Heart left ventricle (tissue), 16 donors: ENCODE measurements at regions not wholly inside any gene's neighbourhood (a gene's known extent, or its start where the extent isn't known, plus 50 kb on each side); places are given as distances from the start of the nearest gene placed in this dataset.

Source experiments
- ATAC-seq, 4 donors: fragments of 200-7000 bp; cut with Tn5 transposase; one replicate each; pipeline ENCODE4 v1.9.1; 2020 to 2022; ENCODE audit warnings: moderate library complexity in 4 of 4, mild to moderate bottlenecking in 3 of 4, moderate number of reproducible peaks in 1 of 4
- DNase-seq, 5 donors: peaks; one replicate each; pipeline ENCODE4 v3.0.0-alpha.2; 2020
- H3K27ac ChIP-seq, 12 donors: fragments of 200-600 bp; sonication (generic) in 4 of 12; one replicate each; pipeline versions ENCODE4 v1.5.0 to v1.8.0; 2016 to 2022; ENCODE audit warnings: mild to moderate bottlenecking in 2 of 12
- H3K27me3 ChIP-seq, 9 donors: fragments of 200-600 bp; sonication (generic) in 2 of 9; one replicate each; pipeline versions ENCODE4 v1.5.1 to v1.8.0; 2016 to 2022; ENCODE audit warnings: mild to moderate bottlenecking in 3 of 9
- H3K36me3 ChIP-seq, 9 donors: fragments of 200-600 bp; sonication (generic) in 2 of 9; one replicate each; pipeline versions ENCODE4 v1.5.0 to v1.8.0; 2018 to 2022; ENCODE audit warnings: mild to moderate bottlenecking in 2 of 9
- H3K4me1 ChIP-seq, 12 donors: fragments of 200-600 bp; sonication (generic) in 4 of 12; one replicate each; pipeline versions ENCODE4 v1.5.0 to v1.8.0; 2016 to 2022; ENCODE audit warnings: mild to moderate bottlenecking in 3 of 12
- H3K4me3 ChIP-seq, 12 donors: fragments of 200-600 bp; sonication (generic) in 4 of 12; one replicate each; pipeline versions ENCODE4 v1.5.0 to v1.8.0; 2017 to 2022; ENCODE audit warnings: mild to moderate bottlenecking in 9 of 12, moderate library complexity in 4 of 12
- H3K9me3 ChIP-seq, 12 donors: fragments of 200-600 bp; sonication (generic) in 4 of 12; one replicate each; pipeline versions ENCODE4 v1.5.0 to v1.8.0; 2016 to 2022; ENCODE audit warnings: mild to moderate bottlenecking in 1 of 12
- POLR2A ChIP-seq, 2 donors: fragments of 450-650 bp; IDR thresholded peaks; one replicate each; pipeline ENCODE4 v1.6.1; 2017; ENCODE audit warnings: antibody characterized with exemption in 2 of 2, mild to moderate bottlenecking in 2 of 2, moderate library complexity in 2 of 2
- WGBS, 4 donors: extraction: QIAGEN DNeasy Blood & Tissue Kit in 2 of 4; methylation state at CpG; one replicate each; pipeline versions ENCODE4 v1.1.5 to v1.1.7; 2013 to 2018; 5-methylcytosine and 5-hydroxymethylcytosine counted together
- intact Hi-C, 10 donors: fragments of 100-400 bp; cut with DNase I; formaldehyde crosslinking; loops; one replicate each; pipeline versions ENCODE4 v1.11.1 to v1.14.2; 2022
- TF ChIP-seq, protein P1 (sequence below), 12 donors: fragments of 200-600 bp; sonication (generic) in 4 of 12; IDR thresholded peaks; one replicate each; pipeline versions ENCODE4 v1.5.0 to v1.8.0; 2018 to 2022; ENCODE audit warnings: antibody characterized with exemption in 12 of 12, mild to moderate bottlenecking in 5 of 12
- donor health status: ischemic (EF 13 %, LVEDD 7.1; RV severe dilation, severe dysfunction).
- donor health status: healthy with polysubstance abuse.
- donor health status: DM: no; HTN: yes; CAD: no.
- donor health status: DM: no; HTN: no; CAD: no.
- donor health status: ischemic (EF 25% LVEDD 6.9; RV normal size, moderate dysfunction).
- donor health status: ischemic (EF 25% LVEDD 5.7; RV mildly dilated, moderate dysfunction).
- donor health status: healthy.
- donor health status: DM: yes; HTN: yes; CAD: no.
- donor health status: ischemic (EF 35%, LVEDD 5.7; RV mildly dilated, moderate dysfunction).
- donor health status: nonischemic (EF 11% LVEDD 7.7; RV severe dilation, severe dysfunction).
- donor health status: DM: yes; HTN: yes; CAD: no.
- donor health status: PGD.
- donor health status: ischemic (EF 29% LVEDD 5.4; RV normal size, mild dysfunction).
- donor health status: nonischemic (EF 23%, LVEDD 6.1; RV moderate dilation, normal function).

DNA sequence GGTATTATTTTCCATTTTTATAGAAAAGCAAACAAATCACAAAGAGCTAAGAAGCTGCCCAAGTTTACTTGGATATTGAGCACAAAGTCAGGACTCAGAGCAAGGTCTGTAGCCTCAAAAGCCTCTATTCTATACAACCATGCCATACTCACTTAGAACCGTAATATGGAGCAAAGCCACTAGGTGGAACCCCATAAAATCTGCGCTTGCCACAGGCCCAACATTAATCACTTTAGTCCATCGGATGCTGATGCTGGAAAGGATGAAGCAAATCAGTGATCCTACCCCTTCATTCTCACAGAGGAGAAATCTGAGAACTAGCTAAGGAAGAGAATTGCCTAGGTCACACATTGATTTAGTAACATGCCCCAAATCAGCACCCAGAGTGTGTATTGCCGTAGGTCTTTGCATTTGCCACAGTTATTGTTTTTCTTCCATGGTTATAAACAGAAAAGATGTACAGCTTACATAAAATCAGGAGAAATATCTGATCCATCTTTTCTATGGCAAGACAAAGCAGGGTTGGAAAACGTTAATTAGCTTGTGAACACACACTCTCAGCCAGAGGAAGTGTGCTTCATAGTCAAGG, 56.7 kb upstream of the RAB38 start:
- ATAC-seq: peak in 1 of 4 donors; percentile 55
- Histone ChIP-seq H3K36me3 (no peaks in the 10 kb centered on the region), H3K4me1 (no peaks in the 10 kb centered on the region), H3K27ac (no peak overlapping the region), H3K9me3 (peaks cover 0 to 36% (median 23%) of the 10 kb centered on the region in 12 donors), H3K4me3 (no peak overlapping the region), H3K27me3 (no peaks in the 10 kb centered on the region)
- intact Hi-C loops: loop anchor here in 7 of 10 donors (2.0 to 10.0 kb wide), 3 partner anchors 310 to 313 kb away; no protein-coding TSS in a partner anchor
- TF ChIP-seq, protein P1, sequence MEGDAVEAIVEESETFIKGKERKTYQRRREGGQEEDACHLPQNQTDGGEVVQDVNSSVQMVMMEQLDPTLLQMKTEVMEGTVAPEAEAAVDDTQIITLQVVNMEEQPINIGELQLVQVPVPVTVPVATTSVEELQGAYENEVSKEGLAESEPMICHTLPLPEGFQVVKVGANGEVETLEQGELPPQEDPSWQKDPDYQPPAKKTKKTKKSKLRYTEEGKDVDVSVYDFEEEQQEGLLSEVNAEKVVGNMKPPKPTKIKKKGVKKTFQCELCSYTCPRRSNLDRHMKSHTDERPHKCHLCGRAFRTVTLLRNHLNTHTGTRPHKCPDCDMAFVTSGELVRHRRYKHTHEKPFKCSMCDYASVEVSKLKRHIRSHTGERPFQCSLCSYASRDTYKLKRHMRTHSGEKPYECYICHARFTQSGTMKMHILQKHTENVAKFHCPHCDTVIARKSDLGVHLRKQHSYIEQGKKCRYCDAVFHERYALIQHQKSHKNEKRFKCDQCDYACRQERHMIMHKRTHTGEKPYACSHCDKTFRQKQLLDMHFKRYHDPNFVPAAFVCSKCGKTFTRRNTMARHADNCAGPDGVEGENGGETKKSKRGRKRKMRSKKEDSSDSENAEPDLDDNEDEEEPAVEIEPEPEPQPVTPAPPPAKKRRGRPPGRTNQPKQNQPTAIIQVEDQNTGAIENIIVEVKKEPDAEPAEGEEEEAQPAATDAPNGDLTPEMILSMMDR (IDR thresholded peaks at IDR 0.05): peak in 11 of 12 donors; percentile 28 to 59 (median 48)
- no peak for TF ChIP-seq POLR2A (IDR thresholded peaks at IDR 0.05)
- WGBS, 4 donors: 37 to 51% (median 46%) methylated on average over 5 of the region's 5 CpGs
- no peak for DNase-seq

DNA sequence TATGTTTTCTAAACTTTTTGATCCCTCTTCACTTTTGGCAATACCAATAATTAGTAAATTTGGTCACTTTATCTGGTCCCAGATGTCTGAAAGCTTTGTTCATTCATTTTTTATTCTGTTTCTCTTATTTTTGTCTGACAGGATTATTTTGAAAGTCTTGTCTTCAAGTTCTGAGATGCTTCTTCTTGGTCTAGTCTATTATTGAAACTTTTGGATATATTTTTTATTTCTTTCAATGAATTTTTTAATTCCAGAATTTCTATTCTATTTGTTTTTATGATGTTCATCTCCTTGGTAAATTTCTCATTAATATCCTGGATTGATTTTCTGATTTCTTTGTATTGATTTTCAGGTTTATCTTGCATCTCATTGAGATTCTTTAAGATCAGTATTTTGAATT, 54.1 kb upstream of the RAB38 start:
- ATAC-seq (no peak), DNase-seq (no peak)
- Histone ChIP-seq H3K36me3 (no peaks in the 10 kb centered on the region), H3K4me1 (no peaks in the 10 kb centered on the region), H3K27me3 (no peaks in the 10 kb centered on the region), H3K27ac (no peak overlapping the region), H3K9me3 (peaks cover 0 to 59% (median 32%) of the 10 kb centered on the region in 12 donors), H3K4me3 (no peak overlapping the region)
- TF ChIP-seq, protein P1 (IDR thresholded peaks at IDR 0.05): no peak
- TF ChIP-seq POLR2A (IDR thresholded peaks at IDR 0.05): no peak
- intact Hi-C loops: no loop called here
